C4-2B (cell line): ENCODE measurements at regions not wholly inside any gene's neighbourhood (a gene's known extent, or its start where the extent isn't known, plus 50 kb on each side); places are given as distances from the start of the nearest gene placed in this dataset.
A peak's percentile ranks its signal among the peaks of the same experiment; 100 is the strongest.

Experiments
- H3K27ac ChIP-seq: fragments of 450-650 bp; 2 replicates; pipeline ENCODE4 v1.5.1; 2017
- CTCF ChIP-seq: fragments of 450-650 bp; conservative IDR thresholded peaks from 2 replicates; pipeline ENCODE4 v1.5.1; 2017; ENCODE audit warnings: mild to moderate bottlenecking
- ZFX ChIP-seq: fragments of 450-650 bp; IDR thresholded peaks from 2 replicates; pipeline ENCODE4 v1.6.1; 2017

GRCh38 chr6:132954222-132954621 lies 139.9 kb downstream of the RPS12 start:
- H3K27ac ChIP-seq = no peak overlapping the region
- TF ChIP-seq CTCF (no peak), ZFX (no peak)

GRCh38 chr6:132954936-132955335 lies 140.6 kb downstream of the RPS12 start:
- H3K27ac ChIP-seq = no peak overlapping the region
- no peak for TF ChIP-seq CTCF
- TF ChIP-seq ZFX = no peak

GRCh38 chr6:132959639-132960326 lies 145.4 kb downstream of the RPS12 start:
- no peak overlapping the region for H3K27ac ChIP-seq
- TF ChIP-seq CTCF = no peak
- TF ChIP-seq ZFX = no peak

GRCh38 chr6:132960720-132961119 lies 146.4 kb downstream of the RPS12 start:
- peak overlapping the region; percentile 64; the same call in 1 of the 2 replicates for H3K27ac ChIP-seq
- no peak for TF ChIP-seq ZFX
- no peak for TF ChIP-seq CTCF

GRCh38 chr6:132961122-132961521 lies 146.8 kb downstream of the RPS12 start:
- TF ChIP-seq CTCF = no peak
- no peak for TF ChIP-seq ZFX
- peak overlapping the region; percentile 64; the same call in 1 of the 2 replicates for H3K27ac ChIP-seq

GRCh38 chr6:132961610-132962009 lies 147.2 kb downstream of the RPS12 start:
- H3K27ac ChIP-seq = peak overlapping the region; percentile 64
- no peak for TF ChIP-seq ZFX
- TF ChIP-seq CTCF = no peak; the same call in none of the 2 replicates

GRCh38 chr6:132962936-132963868 lies 148.8 kb downstream of the RPS12 start:
- TF ChIP-seq CTCF (peak; percentile 85), ZFX (no peak)
- H3K27ac ChIP-seq = no peak overlapping the region
